H9 (cell line): ENCODE measurements at regions not wholly inside any gene's neighbourhood (a gene's known extent, or its start where the extent isn't known, plus 50 kb on each side); places are given as distances from the start of the nearest gene placed in this dataset.
"Not testable (repeated sequence)": the region's sequence is repeated elsewhere in the genome, so short reads cannot be mapped to it uniquely, and the experiment has no call there.

ENCODE experiments used
- DNase-seq: peaks from one replicate; pipeline ENCODE4 v3.0.0-alpha.2; 2017
- H2AFZ ChIP-seq: one replicate; pipeline ENCODE4 v1.6.1; 2013; ENCODE audit warnings: mild to moderate bottlenecking, low read length, control low read depth, moderate library complexity
- H2AK5ac ChIP-seq: 2 replicates; pipeline ENCODE4 v1.6.1; 2013; ENCODE audit warnings: low read length, control low read depth, mixed read lengths; ENCODE audit not compliant: insufficient read length
- H2BK120ac ChIP-seq: one replicate; pipeline ENCODE4 v1.6.1; 2013; ENCODE audit warnings: low read depth, mild to moderate bottlenecking, low read length, control low read depth, inconsistent platforms; ENCODE audit not compliant: poor library complexity, severe bottlenecking
- H2BK12ac ChIP-seq: 2 replicates; pipeline ENCODE4 v1.6.1; 2013; ENCODE audit warnings: low read length, control low read depth, mixed read lengths, low read depth; ENCODE audit not compliant: insufficient read length
- H2BK15ac ChIP-seq: 2 replicates; pipeline ENCODE4 v1.6.1; 2013; ENCODE audit warnings: low read depth, low read length, control low read depth
- H2BK20ac ChIP-seq: one replicate; pipeline ENCODE4 v1.6.1; 2013; ENCODE audit warnings: low read depth, mild to moderate bottlenecking, low read length, control low read depth, inconsistent platforms; ENCODE audit not compliant: poor library complexity, severe bottlenecking
- H2BK5ac ChIP-seq: 2 replicates; pipeline ENCODE4 v1.6.1; 2013; ENCODE audit warnings: low read length, control low read depth, mixed read lengths; ENCODE audit not compliant: insufficient read length
- H3K14ac ChIP-seq: 2 replicates; pipeline ENCODE4 v1.6.1; 2013; ENCODE audit warnings: low read length, control low read depth; ENCODE audit not compliant: insufficient read depth
- H3K18ac ChIP-seq: 2 replicates; pipeline ENCODE4 v1.6.1; 2013; ENCODE audit warnings: low read depth, mild to moderate bottlenecking, mixed read lengths, low read length, control low read depth; ENCODE audit not compliant: insufficient read length
- H3K23ac ChIP-seq: 2 replicates; pipeline ENCODE4 v1.6.1; 2013; ENCODE audit warnings: low read length, control low read depth, mixed read lengths, low read depth; ENCODE audit not compliant: insufficient read length
- H3K23me2 ChIP-seq: 2 replicates; pipeline ENCODE4 v1.6.1; 2013; ENCODE audit warnings: low read depth, mild to moderate bottlenecking, mixed read lengths, low read length, control low read depth; ENCODE audit not compliant: insufficient read length, poor library complexity, severe bottlenecking
- H3K27ac ChIP-seq: 2 replicates; pipeline ENCODE4 v1.5.1; 2013; ENCODE audit warnings: low read length, control low read depth, mixed read lengths, low read depth; ENCODE audit not compliant: insufficient read length
- H3K27me3 ChIP-seq: 2 replicates; pipeline ENCODE4 v1.6.1; 2013; ENCODE audit warnings: low read length, control low read depth, inconsistent platforms; ENCODE audit not compliant: insufficient read depth
- H3K4ac ChIP-seq: 2 replicates; pipeline ENCODE4 v1.6.1; 2013; ENCODE audit warnings: low read depth, mild to moderate bottlenecking, control low read depth, inconsistent platforms, low read length, moderate library complexity
- H3K4me1 ChIP-seq: 2 replicates; pipeline ENCODE4 v1.6.1; 2013; ENCODE audit warnings: low read length, control low read depth, inconsistent platforms; ENCODE audit not compliant: insufficient read depth
- H3K4me2 ChIP-seq: 2 replicates; pipeline ENCODE4 v1.6.1; 2013; ENCODE audit warnings: low read length, control low read depth, mixed read lengths; ENCODE audit not compliant: insufficient read length, insufficient read depth
- H3K56ac ChIP-seq: 2 replicates; pipeline ENCODE4 v1.6.1; 2013; ENCODE audit warnings: low read depth, mild to moderate bottlenecking, mixed read lengths, low read length, control low read depth; ENCODE audit not compliant: insufficient read length
- H3K79me1 ChIP-seq: 2 replicates; pipeline ENCODE4 v1.6.1; 2013; ENCODE audit warnings: low read depth, mild to moderate bottlenecking, moderate library complexity, low read length, control low read depth, inconsistent platforms; ENCODE audit not compliant: insufficient read depth, poor library complexity, severe bottlenecking
- H3K79me2 ChIP-seq: 2 replicates; pipeline ENCODE4 v1.6.1; 2013; ENCODE audit warnings: low read length, control low read depth, inconsistent platforms; ENCODE audit not compliant: insufficient read depth
- H3K9ac ChIP-seq: 2 replicates; pipeline ENCODE4 v1.6.1; 2013; ENCODE audit warnings: low read length, control low read depth, mixed read lengths; ENCODE audit not compliant: insufficient read length; ENCODE audit errors: extremely low read depth
- H3K9me3 ChIP-seq: one replicate; pipeline ENCODE4 v1.6.1; 2013; ENCODE audit warnings: low read depth, low read length, inconsistent platforms; ENCODE audit not compliant: control insufficient read depth
- H3T11ph ChIP-seq: one replicate; pipeline ENCODE4 v1.6.1; 2013; ENCODE audit warnings: mild to moderate bottlenecking, low read length, control low read depth, inconsistent platforms
- H4K20me1 ChIP-seq: one replicate; pipeline ENCODE4 v1.6.1; 2013; ENCODE audit not compliant: control insufficient read depth, insufficient read length, insufficient read depth
- H4K5ac ChIP-seq: 2 replicates; pipeline ENCODE4 v1.6.1; 2013; ENCODE audit warnings: low read depth, mild to moderate bottlenecking, mixed read lengths, low read length, control low read depth; ENCODE audit not compliant: insufficient read length
- H4K8ac ChIP-seq: replicated peaks from 2 replicates; pipeline ENCODE4 v1.6.1; 2013; ENCODE audit warnings: low read length, control low read depth, mixed read lengths, low read depth; ENCODE audit not compliant: insufficient read length
- H4K91ac ChIP-seq: 2 replicates; pipeline ENCODE4 v1.6.1; 2013; ENCODE audit warnings: low read depth, mild to moderate bottlenecking, moderate library complexity, mixed read lengths, low read length, control low read depth; ENCODE audit not compliant: insufficient read length
- H3K27ac Mint-ChIP-seq, 3 experiments: 2 replicates in 2 of 3; 3 replicates in 1 of 3; pipeline ENCODE4 v1.8.0; 2020 to 2021; ENCODE audit warnings: mixed read lengths in 3 of 3, mild to moderate bottlenecking in 1 of 3, moderate library complexity in 1 of 3
- H3K27me3 Mint-ChIP-seq: 2 replicates; pipeline ENCODE4 v1.8.0; 2021; ENCODE audit warnings: low read depth, mild to moderate bottlenecking, moderate library complexity, mixed read lengths
- H3K36me3 Mint-ChIP-seq, 3 experiments: 2 replicates in 2 of 3; 3 replicates in 1 of 3; pipeline ENCODE4 v1.8.0; 2020 to 2021; ENCODE audit warnings: low read depth in 3 of 3, mixed read lengths in 3 of 3; ENCODE audit not compliant: insufficient read depth in 1 of 3
- H3K4me1 Mint-ChIP-seq, 2 experiments: 2 replicates each; pipeline ENCODE4 v1.8.0; 2020; ENCODE audit warnings: mixed read lengths in 2 of 2
- H3K4me3 Mint-ChIP-seq, 2 experiments: 2 replicates in 1 of 2; 3 replicates in 1 of 2; pipeline ENCODE4 v1.8.0; 2020 to 2021; ENCODE audit warnings: mild to moderate bottlenecking in 2 of 2, mixed read lengths in 2 of 2, moderate library complexity in 1 of 2
- H3K9me3 Mint-ChIP-seq, 2 experiments: 2 replicates in 1 of 2; 3 replicates in 1 of 2; pipeline ENCODE4 v1.8.0; 2020; ENCODE audit warnings: mild to moderate bottlenecking in 2 of 2, mixed read lengths in 2 of 2, moderate library complexity in 1 of 2
- WGBS: extraction: QIAGEN DNeasy Blood & Tissue Kit; methylation state at CpG from one replicate; pipeline ENCODE4 v1.1.7; 2013; ENCODE audit warnings: missing lambda C conversion rate, low lambda C conversion rate, mixed read lengths; ENCODE audit not compliant: insufficient read length; ENCODE audit errors: extremely low coverage; 5-methylcytosine and 5-hydroxymethylcytosine counted together
- TF ChIP-seq, protein P1 (sequence below): fragments of 200-600 bp; sonication (generic); conservative IDR thresholded peaks from 3 replicates; pipeline ENCODE4 v1.8.0; 2021; ENCODE audit warnings: antibody characterized with exemption, mild to moderate bottlenecking

DNA sequence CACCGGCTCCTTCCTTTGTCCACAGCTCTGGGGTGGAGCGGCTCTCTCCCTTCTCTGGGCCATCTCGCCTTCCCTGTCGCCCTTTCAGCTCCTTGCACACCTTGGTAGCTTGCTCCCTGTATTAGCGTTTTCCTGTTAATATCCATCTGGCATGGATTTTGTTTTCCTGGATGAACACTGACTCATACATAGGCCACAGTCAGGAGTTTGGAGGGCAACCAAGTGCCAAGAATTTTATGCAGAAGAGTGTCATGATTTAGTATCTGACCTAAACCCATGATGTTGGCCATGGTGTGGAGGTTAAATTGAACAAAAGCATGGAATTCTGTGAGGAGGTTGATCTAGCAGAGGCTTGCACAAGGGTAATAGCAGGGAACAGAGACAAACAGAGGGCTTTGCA lies 180.9 kb downstream of the AIPL1 start:
- TF ChIP-seq, protein P1, sequence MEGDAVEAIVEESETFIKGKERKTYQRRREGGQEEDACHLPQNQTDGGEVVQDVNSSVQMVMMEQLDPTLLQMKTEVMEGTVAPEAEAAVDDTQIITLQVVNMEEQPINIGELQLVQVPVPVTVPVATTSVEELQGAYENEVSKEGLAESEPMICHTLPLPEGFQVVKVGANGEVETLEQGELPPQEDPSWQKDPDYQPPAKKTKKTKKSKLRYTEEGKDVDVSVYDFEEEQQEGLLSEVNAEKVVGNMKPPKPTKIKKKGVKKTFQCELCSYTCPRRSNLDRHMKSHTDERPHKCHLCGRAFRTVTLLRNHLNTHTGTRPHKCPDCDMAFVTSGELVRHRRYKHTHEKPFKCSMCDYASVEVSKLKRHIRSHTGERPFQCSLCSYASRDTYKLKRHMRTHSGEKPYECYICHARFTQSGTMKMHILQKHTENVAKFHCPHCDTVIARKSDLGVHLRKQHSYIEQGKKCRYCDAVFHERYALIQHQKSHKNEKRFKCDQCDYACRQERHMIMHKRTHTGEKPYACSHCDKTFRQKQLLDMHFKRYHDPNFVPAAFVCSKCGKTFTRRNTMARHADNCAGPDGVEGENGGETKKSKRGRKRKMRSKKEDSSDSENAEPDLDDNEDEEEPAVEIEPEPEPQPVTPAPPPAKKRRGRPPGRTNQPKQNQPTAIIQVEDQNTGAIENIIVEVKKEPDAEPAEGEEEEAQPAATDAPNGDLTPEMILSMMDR: no peak
- Mint-ChIP-seq H3K36me3 (no peaks in the 10 kb centered on the region), H3K27ac (no peak overlapping the region; a peak in 1 of 7 replicates), H3K27me3 (no peaks in the 10 kb centered on the region), H3K9me3 (no peaks in the 10 kb centered on the region), H3K4me3 (no peak overlapping the region), H3K4me1 (peaks cover 24 to 29% of the 10 kb centered on the region in 2 experiments)
- H3K4me2 ChIP-seq: no peak overlapping the region
- no peak overlapping the region for H2AFZ ChIP-seq
- peaks cover 4% of the 10 kb centered on the region; the same call in 1 of the 2 replicates for H3K4me1 ChIP-seq
- H3K79me1 ChIP-seq: no peaks in the 10 kb centered on the region
- H4K8ac ChIP-seq: no peak overlapping the region
- no peak overlapping the region for H3K14ac ChIP-seq
- H3K79me2 ChIP-seq: no peaks in the 10 kb centered on the region
- H3T11ph ChIP-seq: no peak overlapping the region
- H2BK5ac ChIP-seq: no peak overlapping the region
- H3K18ac ChIP-seq: no peak overlapping the region
- H2BK120ac ChIP-seq: no peak overlapping the region
- DNase-seq: no peak
- H3K23ac ChIP-seq: no peak overlapping the region
- no peak overlapping the region for H2BK12ac ChIP-seq
- H4K5ac ChIP-seq: no peak overlapping the region
- no peaks in the 10 kb centered on the region for H3K23me2 ChIP-seq
- no peak overlapping the region for H3K56ac ChIP-seq
- no peaks in the 10 kb centered on the region for H3K27me3 ChIP-seq
- no peak overlapping the region for H2BK20ac ChIP-seq
- no peak overlapping the region for H4K91ac ChIP-seq
- H3K9me3 ChIP-seq: no peaks in the 10 kb centered on the region
- no CpG with 5 or more reads among the region's 5 CpGs for WGBS
- no peak overlapping the region for H3K27ac ChIP-seq
- no peak overlapping the region for H2AK5ac ChIP-seq
- no peak overlapping the region for H3K9ac ChIP-seq
- no peaks in the 10 kb centered on the region for H4K20me1 ChIP-seq
- H2BK15ac ChIP-seq: no peak overlapping the region
- H3K4ac ChIP-seq: no peak overlapping the region

DNA sequence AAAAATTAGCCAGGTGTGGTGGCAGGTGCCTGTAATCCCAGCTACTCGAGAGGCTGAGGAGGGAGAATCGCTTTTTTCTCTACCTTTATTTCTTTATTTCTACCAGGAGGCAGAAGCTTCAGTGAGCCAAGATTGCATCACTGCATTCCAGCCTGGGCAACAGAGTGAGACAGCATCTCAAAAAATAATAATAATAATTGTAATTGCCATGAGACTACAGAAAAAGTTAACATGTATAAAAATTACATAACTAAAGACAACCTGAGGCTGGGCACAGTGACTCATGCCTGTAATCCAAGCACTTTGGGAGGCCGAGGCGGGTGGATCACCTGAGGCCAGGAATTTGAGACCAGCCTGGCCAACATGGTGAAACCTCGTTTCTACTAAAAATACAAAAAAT lies 181.5 kb downstream of the WSCD1 start:
- not testable (repeated sequence) for H2BK120ac ChIP-seq, H2AFZ ChIP-seq, H4K5ac ChIP-seq, H3K14ac ChIP-seq, H3K27me3 ChIP-seq, H3K4me2 ChIP-seq, H3K56ac ChIP-seq, H3K9me3 ChIP-seq, H3K79me2 ChIP-seq, H2BK5ac ChIP-seq, H3K23ac ChIP-seq, H2AK5ac ChIP-seq, H3T11ph ChIP-seq, H3K4me3 Mint-ChIP-seq, DNase-seq, H3K9me3 Mint-ChIP-seq, H4K20me1 ChIP-seq, H3K18ac ChIP-seq, H3K27ac Mint-ChIP-seq, H3K23me2 ChIP-seq, H3K9ac ChIP-seq, H2BK15ac ChIP-seq, H3K27ac ChIP-seq, H2BK20ac ChIP-seq, H4K91ac ChIP-seq, H3K4me1 ChIP-seq, H3K79me1 ChIP-seq, H3K4ac ChIP-seq, H2BK12ac ChIP-seq, H4K8ac ChIP-seq, H3K36me3 Mint-ChIP-seq, H3K27me3 Mint-ChIP-seq
- WGBS: no CpG with 5 or more reads among the region's 5 CpGs
- H3K4me1 Mint-ChIP-seq: peaks cover 12 to 15% of the 10 kb centered on the region in 2 experiments
